Medulla oblongata (tissue), 1 donor: ENCODE measurements at regions not wholly inside any gene's neighbourhood (a gene's known extent, or its start where the extent isn't known, plus 50 kb on each side); places are given as distances from the start of the nearest gene placed in this dataset.
A peak's percentile ranks its signal among the peaks of the same experiment; 100 is the strongest.

Experiments
- DNase-seq: peaks from one replicate; pipeline ENCODE4 v3.0.0-alpha.2; 2015; ENCODE audit errors: extremely low spot score

- DNase-seq = no peak
Observed at GRCh38 chr7:121810831-121811672, 61.9 kb upstream of the PTPRZ1 start.

- DNase-seq = no peak
Observed at GRCh38 chr7:121807078-121807477, 65.9 kb upstream of the PTPRZ1 start.

- DNase-seq = no peak
Observed at GRCh38 chr7:121803039-121803438, 69.9 kb upstream of the PTPRZ1 start.

GRCh38 chr7:121800916-121801675 is 71.9 kb upstream of the PTPRZ1 start:
- no peak for DNase-seq

GRCh38 chr7:121798896-121799295 is 74.1 kb upstream of the PTPRZ1 start:
- peak; percentile 59 for DNase-seq

GRCh38 chr7:121798453-121798840 is 74.5 kb upstream of the PTPRZ1 start:
- DNase-seq = no peak

GRCh38 chr7:121797657-121798452 is 75.1 kb upstream of the PTPRZ1 start:
- peak; percentile 92 for DNase-seq

- DNase-seq = peak; percentile 31
Observed at GRCh38 chr7:121796936-121797656, 75.9 kb upstream of the PTPRZ1 start.

- no peak for DNase-seq
Observed at GRCh38 chr7:121796381-121796780, 76.6 kb upstream of the PTPRZ1 start.

GRCh38 chr7:121795736-121796135 is 77.2 kb upstream of the PTPRZ1 start:
- no peak for DNase-seq

GRCh38 chr7:121793716-121794115 is 79.2 kb upstream of the PTPRZ1 start:
- DNase-seq = no peak

GRCh38 chr7:121777672-121778071 is 95.3 kb upstream of the PTPRZ1 start:
- DNase-seq = no peak

- no peak for DNase-seq
Observed at GRCh38 chr7:121774563-121774962, 98.4 kb upstream of the PTPRZ1 start.

GRCh38 chr7:121766676-121767075 is 106.3 kb upstream of the PTPRZ1 start:
- no peak for DNase-seq

GRCh38 chr7:121761399-121761798 is 111.6 kb upstream of the PTPRZ1 start:
- DNase-seq = no peak

- DNase-seq = peak; percentile 42
Observed at GRCh38 chr7:121755818-121756552, 117.0 kb upstream of the PTPRZ1 start.

- no peak for DNase-seq
Observed at GRCh38 chr7:121755286-121755685, 117.7 kb upstream of the PTPRZ1 start.

GRCh38 chr7:121753944-121754343 is 119.0 kb upstream of the PTPRZ1 start:
- DNase-seq = no peak

GRCh38 chr7:121752706-121753105 is 120.3 kb upstream of the PTPRZ1 start:
- peak; percentile 60 for DNase-seq

GRCh38 chr7:121748546-121748945 is 124.4 kb upstream of the PTPRZ1 start:
- DNase-seq = no peak

- DNase-seq = no peak
Observed at GRCh38 chr7:121745856-121746255, 127.1 kb upstream of the PTPRZ1 start.
